ENCODE measurements at regions not wholly inside any gene's neighbourhood (a gene's known extent, or its start where the extent isn't known, plus 50 kb on each side); places are given as distances from the start of the nearest gene placed in this dataset.

DNA sequence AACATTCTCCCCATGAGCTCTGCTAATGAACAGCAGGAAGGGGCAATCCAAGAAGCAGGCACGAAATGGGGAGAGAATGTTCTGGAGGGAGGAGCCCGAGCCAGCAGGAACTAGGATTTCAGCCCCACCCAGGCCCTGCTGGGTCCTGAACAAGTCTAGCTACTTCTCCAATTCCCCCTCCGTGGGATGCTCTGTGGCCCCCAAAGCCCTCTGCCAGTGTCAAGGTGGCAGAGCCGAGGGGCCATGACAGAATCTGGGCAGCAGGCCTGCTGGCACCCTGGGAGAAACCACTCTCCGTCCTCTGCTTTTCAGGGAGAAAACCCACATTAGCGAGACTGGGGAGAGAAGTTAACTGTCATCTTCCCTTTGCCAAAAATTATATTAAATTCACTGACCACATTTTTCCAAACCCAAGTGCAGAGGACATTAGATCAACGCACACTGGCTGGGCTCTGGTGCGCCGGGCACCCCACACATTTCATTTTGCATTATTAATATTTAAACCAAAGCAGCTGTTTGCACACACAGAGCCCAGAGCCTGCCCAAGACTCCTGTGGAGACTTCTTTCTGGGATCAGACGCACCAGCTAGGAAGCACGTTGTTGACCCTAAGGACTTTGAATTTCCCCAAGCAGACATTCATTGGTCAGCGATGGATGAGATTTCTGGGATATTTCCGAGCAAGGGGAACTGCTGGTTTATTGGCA, 80.2 kb upstream of the PKDCC start:
- DNase-seq = no peak

DNA sequence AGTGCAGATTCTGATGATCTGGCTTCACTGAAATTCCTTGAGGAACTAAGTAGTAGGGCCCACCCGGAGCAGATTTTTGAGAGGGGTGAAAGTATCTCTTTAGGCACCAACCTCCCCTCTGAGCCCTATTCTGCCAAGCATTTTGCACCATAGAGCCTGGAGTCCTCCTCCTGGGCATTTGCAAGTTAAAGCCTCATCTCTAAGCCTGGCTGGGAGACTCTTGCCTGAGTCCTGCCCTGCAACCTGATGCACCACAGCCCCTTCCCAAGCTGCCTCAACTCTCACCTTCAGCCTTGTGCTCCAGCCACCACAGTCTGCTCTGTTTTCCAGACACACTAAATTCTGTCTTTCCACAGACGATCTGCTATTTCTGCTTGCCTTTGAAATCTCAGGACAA, 79.6 kb upstream of the PKDCC start:
- no peak for DNase-seq

DNA sequence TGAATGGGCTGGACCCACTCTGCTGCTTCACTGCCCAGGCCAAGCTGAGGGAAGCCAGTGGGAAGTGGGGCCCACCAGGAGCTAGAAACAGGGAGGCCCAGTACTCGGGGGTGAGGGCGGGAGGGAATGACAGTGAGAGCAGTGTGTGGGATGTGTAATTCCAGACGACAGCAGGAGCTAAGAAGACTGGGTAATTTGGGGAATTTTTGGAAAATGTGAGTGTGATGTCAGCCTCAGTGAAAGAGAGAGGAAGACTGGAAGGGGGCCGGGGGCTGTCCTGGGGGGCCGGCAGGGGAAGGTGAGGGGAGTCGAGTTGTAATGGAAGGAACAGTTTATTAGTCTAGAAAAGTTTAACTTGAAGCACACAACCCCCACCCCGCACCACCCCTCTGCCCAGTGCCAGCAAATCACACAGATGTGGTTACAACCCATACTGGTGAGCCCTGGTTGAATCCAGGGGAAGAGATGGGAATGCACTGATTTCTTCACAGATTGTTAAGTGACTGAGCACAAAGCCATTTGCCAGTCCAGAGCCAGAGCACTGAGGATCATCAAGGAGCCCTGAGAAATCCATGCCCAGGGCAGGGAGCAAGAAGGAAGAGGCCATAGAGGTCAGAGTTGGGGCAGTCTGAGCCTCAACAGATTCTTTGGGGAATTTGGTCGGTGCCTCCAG, 76.7 kb upstream of the PKDCC start:
- DNase-seq = no peak

GRCh38 chr2:41972179-41972578, 75.6 kb upstream of the PKDCC start:
- DNase-seq = no peak

DNA sequence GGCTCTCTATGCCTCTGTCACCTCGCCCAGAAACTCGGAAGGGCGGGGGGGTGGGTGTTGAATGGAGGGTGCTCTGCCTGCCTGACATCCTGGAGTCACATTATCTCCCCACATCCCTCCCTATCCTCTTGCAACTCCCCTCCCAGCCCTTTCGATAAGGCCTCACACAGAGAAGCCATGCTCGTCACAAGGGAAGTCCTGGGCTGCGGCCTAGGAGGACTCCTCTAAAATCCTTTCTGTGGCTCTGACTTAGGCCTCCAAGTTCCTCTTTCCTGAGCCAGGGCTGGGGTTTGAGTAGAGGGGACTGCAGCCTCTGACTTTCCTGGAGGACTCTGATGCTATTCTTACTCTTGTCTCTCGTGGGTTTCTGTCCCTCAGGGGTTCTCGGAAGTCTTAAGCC, 75.0 kb upstream of the PKDCC start:
- DNase-seq = no peak

DNA sequence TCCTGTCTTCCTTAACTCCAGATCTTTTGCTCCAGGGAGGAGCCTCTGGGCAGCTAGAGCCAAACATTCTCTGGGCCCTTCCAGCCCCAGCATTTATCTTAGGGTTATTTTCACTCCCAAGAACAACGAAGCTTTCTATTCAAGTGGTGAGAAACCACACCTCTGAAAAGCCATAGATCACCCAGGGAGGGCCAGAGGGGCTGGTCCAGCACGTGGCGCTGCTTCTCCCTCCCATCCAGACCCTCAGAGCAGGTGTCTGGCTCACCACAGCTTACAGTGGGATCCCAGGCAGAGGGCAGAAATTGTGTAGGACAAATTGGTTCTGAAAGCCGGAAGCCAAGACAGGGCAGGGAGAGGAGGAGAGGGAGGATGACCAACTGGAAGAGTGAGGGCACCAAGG, 74.0 kb upstream of the PKDCC start:
- DNase-seq = no peak

GRCh38 chr2:41981417-41981816, 66.4 kb upstream of the PKDCC start:
- no peak for DNase-seq

DNA sequence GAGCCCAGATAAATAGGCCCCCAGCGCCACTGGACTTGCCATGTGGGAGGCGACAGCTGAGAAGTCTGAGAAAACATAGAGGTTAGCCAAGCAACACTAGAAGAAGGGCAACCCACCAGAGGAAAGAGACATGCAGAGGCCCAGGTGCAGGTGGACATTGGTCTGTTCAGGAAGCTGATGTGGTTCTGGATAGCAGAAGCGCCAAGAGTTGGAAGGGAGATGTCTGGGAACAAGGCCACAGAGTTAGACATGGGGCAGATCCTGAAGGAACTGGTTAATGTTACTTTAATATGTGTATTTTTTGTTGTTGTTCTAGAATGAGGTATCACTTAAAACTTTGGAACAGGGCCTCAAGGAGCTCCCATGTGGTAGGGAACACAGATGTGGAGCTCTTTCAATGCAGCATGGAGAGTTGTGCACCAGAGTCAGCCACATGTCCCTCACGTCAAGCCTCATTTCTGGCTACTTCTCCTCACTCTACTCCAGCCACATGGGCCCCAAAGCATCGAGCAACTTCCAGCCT, 62.2 kb upstream of the PKDCC start:
- DNase-seq = no peak

DNA sequence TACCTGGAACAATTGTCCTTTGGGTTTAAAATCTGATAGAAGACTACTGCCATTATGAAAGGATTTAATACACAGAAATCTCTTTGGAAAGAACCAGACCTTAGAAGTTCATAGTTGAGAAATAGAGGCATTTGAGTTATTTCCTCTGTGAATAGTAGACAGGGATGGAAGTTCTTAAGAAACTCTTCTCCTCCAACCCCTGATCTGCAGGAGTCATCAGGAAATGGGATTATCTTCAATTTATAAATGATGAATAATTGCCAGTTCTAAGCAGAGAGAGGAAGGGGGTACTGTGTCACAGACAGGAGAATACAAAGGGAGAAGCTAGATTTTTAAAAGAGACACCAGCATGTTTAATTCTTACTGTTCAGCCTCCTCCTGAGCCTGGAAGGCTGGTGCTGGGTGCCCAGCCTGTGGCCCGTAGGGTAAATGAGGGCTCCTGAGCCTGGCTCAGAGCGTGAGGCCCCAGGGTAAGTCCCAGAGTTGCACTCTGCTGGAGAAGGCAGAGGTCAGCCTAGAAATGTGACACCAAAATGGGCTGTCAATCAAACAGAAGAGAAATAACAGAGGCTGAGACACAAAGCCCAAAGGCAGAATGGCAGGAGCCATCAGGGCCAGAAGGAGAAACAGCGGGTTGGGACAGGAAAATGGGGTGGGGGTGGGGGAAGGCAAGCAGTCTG, 58.2 kb upstream of the PKDCC start:
- DNase-seq = no peak

- no peak for DNase-seq
These were observed 57.6 kb upstream of the PKDCC start for GRCh38 chr2:41990245-41990644.

DNA sequence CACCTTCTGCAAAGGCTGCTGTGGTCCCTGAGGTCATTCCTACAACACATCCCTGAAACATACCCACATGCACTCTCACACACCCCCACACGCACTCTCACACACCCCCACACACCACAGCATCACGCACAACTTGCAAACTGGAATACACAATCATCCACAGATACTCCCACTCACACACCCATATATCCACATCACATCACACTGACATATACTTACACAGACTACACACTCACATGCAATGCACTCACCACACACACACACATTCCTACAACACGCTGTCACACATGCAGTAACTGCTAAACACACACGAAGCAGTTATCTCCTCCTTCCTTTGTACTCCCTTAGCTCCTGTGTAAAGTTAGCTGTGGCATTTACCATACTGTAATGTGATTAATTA, 57.1 kb upstream of the PKDCC start:
- DNase-seq = no peak

GRCh38 chr2:41992056-41992642, 55.7 kb upstream of the PKDCC start:
- DNase-seq = no peak

GRCh38 chr2:41992671-41993434, 55.0 kb upstream of the PKDCC start:
- no peak for DNase-seq

- DNase-seq = no peak
These were observed 54.3 kb upstream of the PKDCC start for GRCh38 chr2:41993435-41993925.

- no peak for DNase-seq
These were observed 53.6 kb upstream of the PKDCC start for GRCh38 chr2:41994233-41994637.

DNA sequence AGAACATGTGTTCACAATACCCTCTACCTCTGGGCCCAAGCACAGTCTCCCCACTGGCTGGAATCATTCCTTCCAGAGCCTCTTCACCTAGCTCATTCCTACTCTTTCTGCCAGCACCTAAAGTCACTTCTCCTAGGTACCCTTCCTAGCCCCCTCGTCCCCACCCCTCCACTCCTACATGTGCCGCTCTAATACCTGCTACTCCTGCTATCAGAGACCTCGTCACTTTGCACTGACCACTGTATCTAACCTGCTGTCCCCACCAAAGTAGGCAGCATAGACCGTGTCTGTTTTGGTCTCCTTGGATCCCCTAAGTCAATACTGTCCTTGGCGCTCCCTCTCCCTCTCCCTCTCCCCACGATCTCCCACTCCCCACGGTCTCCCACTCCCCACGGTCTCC, 53.2 kb upstream of the PKDCC start:
- no peak for DNase-seq

DNA sequence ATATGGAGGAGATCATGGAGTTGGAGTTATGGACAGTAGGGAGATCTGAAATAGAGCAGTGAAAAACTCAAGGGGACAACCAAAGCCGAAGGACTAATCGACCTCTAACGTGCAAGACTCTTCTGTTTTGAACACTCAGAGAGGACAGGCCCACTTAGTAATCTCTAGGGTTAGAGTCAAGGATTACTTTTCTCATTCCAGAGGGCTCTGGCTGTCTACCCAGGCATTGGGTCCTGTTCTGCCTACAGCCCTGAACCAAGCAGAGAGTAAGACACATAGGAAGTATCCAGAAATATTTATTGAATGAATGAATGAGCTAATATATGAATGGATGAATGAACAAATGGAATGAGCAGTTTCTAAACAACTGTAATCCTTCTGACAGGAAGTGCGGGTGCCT, 50.3 kb upstream of the PKDCC start:
- no peak for DNase-seq
